H9 (cell line): ENCODE measurements at regions not wholly inside any gene's neighbourhood (a gene's known extent, or its start where the extent isn't known, plus 50 kb on each side); places are given as distances from the start of the nearest gene placed in this dataset.

Source experiments
- DNase-seq: peaks from one replicate; pipeline ENCODE4 v3.0.0-alpha.2; 2017
- H2AFZ ChIP-seq: one replicate; pipeline ENCODE4 v1.6.1; 2013; ENCODE audit warnings: mild to moderate bottlenecking, low read length, control low read depth, moderate library complexity
- H2AK5ac ChIP-seq: 2 replicates; pipeline ENCODE4 v1.6.1; 2013; ENCODE audit warnings: low read length, control low read depth, mixed read lengths; ENCODE audit not compliant: insufficient read length
- H2BK120ac ChIP-seq: one replicate; pipeline ENCODE4 v1.6.1; 2013; ENCODE audit warnings: low read depth, mild to moderate bottlenecking, low read length, control low read depth, inconsistent platforms; ENCODE audit not compliant: poor library complexity, severe bottlenecking
- H2BK12ac ChIP-seq: 2 replicates; pipeline ENCODE4 v1.6.1; 2013; ENCODE audit warnings: low read length, control low read depth, mixed read lengths, low read depth; ENCODE audit not compliant: insufficient read length
- H2BK15ac ChIP-seq: 2 replicates; pipeline ENCODE4 v1.6.1; 2013; ENCODE audit warnings: low read depth, low read length, control low read depth
- H2BK20ac ChIP-seq: one replicate; pipeline ENCODE4 v1.6.1; 2013; ENCODE audit warnings: low read depth, mild to moderate bottlenecking, low read length, control low read depth, inconsistent platforms; ENCODE audit not compliant: poor library complexity, severe bottlenecking
- H2BK5ac ChIP-seq: 2 replicates; pipeline ENCODE4 v1.6.1; 2013; ENCODE audit warnings: low read length, control low read depth, mixed read lengths; ENCODE audit not compliant: insufficient read length
- H3K14ac ChIP-seq: 2 replicates; pipeline ENCODE4 v1.6.1; 2013; ENCODE audit warnings: low read length, control low read depth; ENCODE audit not compliant: insufficient read depth
- H3K18ac ChIP-seq: 2 replicates; pipeline ENCODE4 v1.6.1; 2013; ENCODE audit warnings: low read depth, mild to moderate bottlenecking, mixed read lengths, low read length, control low read depth; ENCODE audit not compliant: insufficient read length
- H3K23ac ChIP-seq: 2 replicates; pipeline ENCODE4 v1.6.1; 2013; ENCODE audit warnings: low read length, control low read depth, mixed read lengths, low read depth; ENCODE audit not compliant: insufficient read length
- H3K23me2 ChIP-seq: 2 replicates; pipeline ENCODE4 v1.6.1; 2013; ENCODE audit warnings: low read depth, mild to moderate bottlenecking, mixed read lengths, low read length, control low read depth; ENCODE audit not compliant: insufficient read length, poor library complexity, severe bottlenecking
- H3K27ac ChIP-seq: 2 replicates; pipeline ENCODE4 v1.5.1; 2013; ENCODE audit warnings: low read length, control low read depth, mixed read lengths, low read depth; ENCODE audit not compliant: insufficient read length
- H3K27me3 ChIP-seq: 2 replicates; pipeline ENCODE4 v1.6.1; 2013; ENCODE audit warnings: low read length, control low read depth, inconsistent platforms; ENCODE audit not compliant: insufficient read depth
- H3K4ac ChIP-seq: 2 replicates; pipeline ENCODE4 v1.6.1; 2013; ENCODE audit warnings: low read depth, mild to moderate bottlenecking, control low read depth, inconsistent platforms, low read length, moderate library complexity
- H3K4me1 ChIP-seq: 2 replicates; pipeline ENCODE4 v1.6.1; 2013; ENCODE audit warnings: low read length, control low read depth, inconsistent platforms; ENCODE audit not compliant: insufficient read depth
- H3K4me2 ChIP-seq: 2 replicates; pipeline ENCODE4 v1.6.1; 2013; ENCODE audit warnings: low read length, control low read depth, mixed read lengths; ENCODE audit not compliant: insufficient read length, insufficient read depth
- H3K56ac ChIP-seq: 2 replicates; pipeline ENCODE4 v1.6.1; 2013; ENCODE audit warnings: low read depth, mild to moderate bottlenecking, mixed read lengths, low read length, control low read depth; ENCODE audit not compliant: insufficient read length
- H3K79me1 ChIP-seq: 2 replicates; pipeline ENCODE4 v1.6.1; 2013; ENCODE audit warnings: low read depth, mild to moderate bottlenecking, moderate library complexity, low read length, control low read depth, inconsistent platforms; ENCODE audit not compliant: insufficient read depth, poor library complexity, severe bottlenecking
- H3K79me2 ChIP-seq: 2 replicates; pipeline ENCODE4 v1.6.1; 2013; ENCODE audit warnings: low read length, control low read depth, inconsistent platforms; ENCODE audit not compliant: insufficient read depth
- H3K9ac ChIP-seq: 2 replicates; pipeline ENCODE4 v1.6.1; 2013; ENCODE audit warnings: low read length, control low read depth, mixed read lengths; ENCODE audit not compliant: insufficient read length; ENCODE audit errors: extremely low read depth
- H3K9me3 ChIP-seq: one replicate; pipeline ENCODE4 v1.6.1; 2013; ENCODE audit warnings: low read depth, low read length, inconsistent platforms; ENCODE audit not compliant: control insufficient read depth
- H3T11ph ChIP-seq: one replicate; pipeline ENCODE4 v1.6.1; 2013; ENCODE audit warnings: mild to moderate bottlenecking, low read length, control low read depth, inconsistent platforms
- H4K20me1 ChIP-seq: one replicate; pipeline ENCODE4 v1.6.1; 2013; ENCODE audit not compliant: control insufficient read depth, insufficient read length, insufficient read depth
- H4K5ac ChIP-seq: 2 replicates; pipeline ENCODE4 v1.6.1; 2013; ENCODE audit warnings: low read depth, mild to moderate bottlenecking, mixed read lengths, low read length, control low read depth; ENCODE audit not compliant: insufficient read length
- H4K8ac ChIP-seq: replicated peaks from 2 replicates; pipeline ENCODE4 v1.6.1; 2013; ENCODE audit warnings: low read length, control low read depth, mixed read lengths, low read depth; ENCODE audit not compliant: insufficient read length
- H4K91ac ChIP-seq: 2 replicates; pipeline ENCODE4 v1.6.1; 2013; ENCODE audit warnings: low read depth, mild to moderate bottlenecking, moderate library complexity, mixed read lengths, low read length, control low read depth; ENCODE audit not compliant: insufficient read length
- H3K27ac Mint-ChIP-seq, 3 experiments: 2 replicates in 2 of 3; 3 replicates in 1 of 3; pipeline ENCODE4 v1.8.0; 2020 to 2021; ENCODE audit warnings: mixed read lengths in 3 of 3, mild to moderate bottlenecking in 1 of 3, moderate library complexity in 1 of 3
- H3K27me3 Mint-ChIP-seq: 2 replicates; pipeline ENCODE4 v1.8.0; 2021; ENCODE audit warnings: low read depth, mild to moderate bottlenecking, moderate library complexity, mixed read lengths
- H3K36me3 Mint-ChIP-seq, 3 experiments: 2 replicates in 2 of 3; 3 replicates in 1 of 3; pipeline ENCODE4 v1.8.0; 2020 to 2021; ENCODE audit warnings: low read depth in 3 of 3, mixed read lengths in 3 of 3; ENCODE audit not compliant: insufficient read depth in 1 of 3
- H3K4me1 Mint-ChIP-seq, 2 experiments: 2 replicates each; pipeline ENCODE4 v1.8.0; 2020; ENCODE audit warnings: mixed read lengths in 2 of 2
- H3K4me3 Mint-ChIP-seq, 2 experiments: 2 replicates in 1 of 2; 3 replicates in 1 of 2; pipeline ENCODE4 v1.8.0; 2020 to 2021; ENCODE audit warnings: mild to moderate bottlenecking in 2 of 2, mixed read lengths in 2 of 2, moderate library complexity in 1 of 2
- H3K9me3 Mint-ChIP-seq, 2 experiments: 2 replicates in 1 of 2; 3 replicates in 1 of 2; pipeline ENCODE4 v1.8.0; 2020; ENCODE audit warnings: mild to moderate bottlenecking in 2 of 2, mixed read lengths in 2 of 2, moderate library complexity in 1 of 2
- CTCF ChIP-seq: fragments of 200-600 bp; sonication (generic); conservative IDR thresholded peaks from 3 replicates; pipeline ENCODE4 v1.8.0; 2021; ENCODE audit warnings: antibody characterized with exemption, mild to moderate bottlenecking
- WGBS: extraction: QIAGEN DNeasy Blood & Tissue Kit; methylation state at CpG from one replicate; pipeline ENCODE4 v1.1.7; 2013; ENCODE audit warnings: missing lambda C conversion rate, low lambda C conversion rate, mixed read lengths; ENCODE audit not compliant: insufficient read length; ENCODE audit errors: extremely low coverage; 5-methylcytosine and 5-hydroxymethylcytosine counted together

DNA sequence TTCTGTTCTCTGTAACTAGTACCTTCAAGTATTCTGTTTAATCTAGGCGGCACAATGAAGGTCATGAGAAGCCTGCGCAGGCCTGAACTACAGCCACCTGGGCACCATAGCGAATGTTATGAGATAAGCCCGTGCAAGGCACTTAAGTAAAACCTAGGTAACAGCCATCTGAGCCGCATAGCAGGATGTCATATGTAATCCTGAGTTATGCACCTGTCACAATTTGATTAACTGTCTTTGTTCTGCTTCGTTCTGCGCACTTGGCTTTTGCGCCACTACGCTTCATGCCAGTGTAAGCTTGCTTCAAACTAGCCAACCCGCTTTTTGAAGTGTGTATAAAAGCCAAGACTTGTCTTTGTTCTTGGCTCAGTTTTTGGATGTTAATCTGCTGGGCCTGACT is 449.8 kb downstream of the KCNJ18 start:
- Histone ChIP-seq H4K20me1 (no peaks in the 10 kb centered on the region), H3K79me1 (no peaks in the 10 kb centered on the region), H2AK5ac (no peak overlapping the region), H3K56ac (no peak overlapping the region), H3K4ac (no peak overlapping the region), H4K91ac (no peak overlapping the region), H2BK120ac (no peak overlapping the region), H3K18ac (no peak overlapping the region), H2BK12ac (no peak overlapping the region), H2BK15ac (no peak overlapping the region), H3K23me2 (no peaks in the 10 kb centered on the region), H4K5ac (no peak overlapping the region), H2BK20ac (no peak overlapping the region), H3K14ac (no peak overlapping the region), H2BK5ac (no peak overlapping the region), H3K4me2 (no peak overlapping the region), H3K27ac (no peak overlapping the region), H2AFZ (no peak overlapping the region), H3K27me3 (no peaks in the 10 kb centered on the region), H3K9me3 (peaks cover 80% of the 10 kb centered on the region), H4K8ac (no peak overlapping the region), H3K4me1 (no peaks in the 10 kb centered on the region), H3K23ac (no peak overlapping the region), H3T11ph (no peak overlapping the region), H3K79me2 (no peaks in the 10 kb centered on the region), H3K9ac (no peak overlapping the region)
- H3K9me3 Mint-ChIP-seq = peaks cover 3 to 11% of the 10 kb centered on the region in 2 experiments
- no CpG with 5 or more reads among the region's 10 CpGs for WGBS
- H3K4me3 Mint-ChIP-seq = no peak overlapping the region
- TF ChIP-seq CTCF = no peak
- H3K27ac Mint-ChIP-seq = no peak overlapping the region
- H3K4me1 Mint-ChIP-seq = no peaks in the 10 kb centered on the region
- DNase-seq = no peak
- no peaks in the 10 kb centered on the region for H3K27me3 Mint-ChIP-seq
- H3K36me3 Mint-ChIP-seq = peaks cover 0 to 4% (median 0%) of the 10 kb centered on the region in 3 experiments; a peak in 1 of 7 replicates
